Peyer's patch (tissue), 4 donors: ENCODE measurements at regions not wholly inside any gene's neighbourhood (a gene's known extent, or its start where the extent isn't known, plus 50 kb on each side); places are given as distances from the start of the nearest gene placed in this dataset.
"Not testable (repeated sequence)": the region's sequence is repeated elsewhere in the genome, so short reads cannot be mapped to it uniquely, and the experiment has no call there.

ENCODE experiments used
- DNase-seq, 3 donors: peaks; one replicate each; pipeline ENCODE4 v3.0.0-alpha.2; 2017 to 2019
- H3K27ac ChIP-seq, 4 donors: fragments of 200-600 bp; sonication (generic); one replicate each; pipeline ENCODE4 v1.5.1; 2016 to 2019
- H3K27me3 ChIP-seq, 2 donors: fragments of 200-600 bp; sonication (generic); one replicate each; pipeline ENCODE4 v1.5.1; 2019
- H3K36me3 ChIP-seq, 3 donors: fragments of 200-600 bp; sonication (generic); one replicate each; pipeline ENCODE4 v1.5.1; 2016 to 2019
- H3K4me1 ChIP-seq, 4 donors: fragments of 200-600 bp; sonication (generic); one replicate each; pipeline ENCODE4 v1.5.1; 2016 to 2019
- H3K4me3 ChIP-seq, 4 donors: fragments of 200-600 bp; sonication (generic); 1 replicate in 3 of 4; 2 replicates in 1 of 4; pipeline ENCODE4 v1.5.1; 2016 to 2019; ENCODE audit warnings: mild to moderate bottlenecking in 1 of 4
- H3K9me3 ChIP-seq, 4 donors: fragments of 200-600 bp; sonication (generic); one replicate each; pipeline ENCODE4 v1.5.1; 2016 to 2019; ENCODE audit warnings: mild to moderate bottlenecking in 1 of 4
- POLR2A ChIP-seq, 2 donors: fragments of 450-650 bp; IDR thresholded peaks; one replicate each; pipeline ENCODE4 v1.5.1; 2017; ENCODE audit warnings: antibody characterized with exemption in 2 of 2, mild to moderate bottlenecking in 2 of 2, moderate library complexity in 2 of 2
- TF ChIP-seq, protein P1 (sequence below), 6 experiments: fragments of 450-650 bp in 4 of 6; fragments of 200-600 bp in 2 of 6; sonication (generic) in 1 of 6; IDR thresholded peaks; one replicate each; pipeline ENCODE4 v1.5.1; 2017 to 2019; ENCODE audit warnings: antibody characterized with exemption in 6 of 6, mild to moderate bottlenecking in 3 of 6, moderate library complexity in 1 of 6

DNA sequence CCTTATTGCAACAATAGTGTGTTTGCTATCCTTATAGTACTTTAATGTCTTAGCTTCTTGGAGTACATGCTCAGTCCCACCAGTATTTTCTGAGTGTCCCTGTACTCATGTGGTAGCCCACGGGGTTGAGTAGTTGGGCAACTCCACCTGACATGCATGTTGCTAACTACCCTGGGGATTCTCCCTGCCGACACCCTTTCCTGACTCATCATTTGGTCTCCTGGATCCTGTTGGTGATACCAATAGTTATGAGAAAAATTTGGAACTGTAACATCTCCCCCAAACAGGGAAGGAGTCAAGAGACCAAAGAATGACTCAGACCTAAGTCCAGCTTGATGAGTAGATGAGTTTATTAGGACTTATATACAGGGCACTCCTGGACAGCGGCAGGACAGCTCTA lies 101.6 kb downstream of the BRMS1L start:
- Histone ChIP-seq H3K9me3 (no peaks in the 10 kb centered on the region), H3K4me3 (no peak overlapping the region), H3K27ac (no peak overlapping the region), H3K4me1 (no peaks in the 10 kb centered on the region), H3K27me3 (no peaks in the 10 kb centered on the region), H3K36me3 (no peaks in the 10 kb centered on the region)
- DNase-seq = no peak
- no peak for TF ChIP-seq POLR2A (IDR thresholded peaks at IDR 0.05)
- TF ChIP-seq, protein P1, sequence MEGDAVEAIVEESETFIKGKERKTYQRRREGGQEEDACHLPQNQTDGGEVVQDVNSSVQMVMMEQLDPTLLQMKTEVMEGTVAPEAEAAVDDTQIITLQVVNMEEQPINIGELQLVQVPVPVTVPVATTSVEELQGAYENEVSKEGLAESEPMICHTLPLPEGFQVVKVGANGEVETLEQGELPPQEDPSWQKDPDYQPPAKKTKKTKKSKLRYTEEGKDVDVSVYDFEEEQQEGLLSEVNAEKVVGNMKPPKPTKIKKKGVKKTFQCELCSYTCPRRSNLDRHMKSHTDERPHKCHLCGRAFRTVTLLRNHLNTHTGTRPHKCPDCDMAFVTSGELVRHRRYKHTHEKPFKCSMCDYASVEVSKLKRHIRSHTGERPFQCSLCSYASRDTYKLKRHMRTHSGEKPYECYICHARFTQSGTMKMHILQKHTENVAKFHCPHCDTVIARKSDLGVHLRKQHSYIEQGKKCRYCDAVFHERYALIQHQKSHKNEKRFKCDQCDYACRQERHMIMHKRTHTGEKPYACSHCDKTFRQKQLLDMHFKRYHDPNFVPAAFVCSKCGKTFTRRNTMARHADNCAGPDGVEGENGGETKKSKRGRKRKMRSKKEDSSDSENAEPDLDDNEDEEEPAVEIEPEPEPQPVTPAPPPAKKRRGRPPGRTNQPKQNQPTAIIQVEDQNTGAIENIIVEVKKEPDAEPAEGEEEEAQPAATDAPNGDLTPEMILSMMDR (IDR thresholded peaks at IDR 0.05) = no peak

GRCh38 chr14:35925319-35925718 lies 99.2 kb downstream of the BRMS1L start:
- Histone ChIP-seq H3K27ac (no peak overlapping the region), H3K27me3 (no peaks in the 10 kb centered on the region), H3K4me1 (no peaks in the 10 kb centered on the region), H3K9me3 (no peaks in the 10 kb centered on the region), H3K36me3 (no peaks in the 10 kb centered on the region), H3K4me3 (no peak overlapping the region)
- TF ChIP-seq, protein P1 (IDR thresholded peaks at IDR 0.05) = no peak
- TF ChIP-seq POLR2A (IDR thresholded peaks at IDR 0.05) = no peak
- DNase-seq = no peak

DNA sequence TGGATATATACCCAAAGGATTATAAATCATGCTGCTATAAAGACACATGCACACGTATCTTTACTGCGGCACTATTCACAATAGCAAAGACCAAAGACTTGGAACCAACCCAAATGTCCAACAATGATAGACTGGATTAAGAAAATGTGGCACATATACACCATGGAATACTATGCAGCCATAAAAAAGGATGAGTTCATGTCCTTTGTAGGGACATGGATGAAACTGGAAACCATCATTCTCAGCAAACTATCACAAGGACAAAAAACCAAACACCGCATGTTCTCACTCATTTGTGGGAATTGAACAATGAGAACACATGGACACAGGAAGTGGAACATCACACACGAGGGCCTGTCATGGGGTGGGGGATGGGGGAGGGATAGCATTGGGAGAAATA lies 96.5 kb downstream of the BRMS1L start:
- H3K36me3 ChIP-seq, DNase-seq, H3K4me3 ChIP-seq, H3K27ac ChIP-seq, H3K27me3 ChIP-seq, H3K9me3 ChIP-seq, H3K4me1 ChIP-seq: not testable (repeated sequence)

DNA sequence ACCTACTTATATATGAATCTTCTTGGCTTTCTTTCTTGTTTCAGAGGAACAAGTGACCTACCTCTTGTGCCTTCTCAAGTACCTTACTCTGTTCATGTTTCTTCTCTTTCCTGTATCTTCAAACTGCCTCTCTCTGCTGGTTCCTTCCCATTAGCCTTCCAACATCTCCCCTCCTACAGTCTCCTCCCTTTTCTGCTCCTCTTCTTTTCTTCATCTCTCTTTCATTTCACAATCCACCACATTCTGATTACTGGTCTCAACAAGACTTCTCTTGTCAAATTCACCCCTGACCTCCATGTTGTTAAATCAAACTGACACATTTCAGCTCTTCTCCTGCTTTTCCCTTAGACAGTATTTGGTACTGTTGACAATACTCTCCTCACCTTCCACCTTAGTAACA lies 95.6 kb downstream of the BRMS1L start:
- Histone ChIP-seq H3K36me3 (no peaks in the 10 kb centered on the region), H3K27me3 (no peaks in the 10 kb centered on the region), H3K4me3 (no peak overlapping the region), H3K9me3 (no peaks in the 10 kb centered on the region), H3K4me1 (no peaks in the 10 kb centered on the region), H3K27ac (no peak overlapping the region)
- no peak for DNase-seq
- TF ChIP-seq, protein P1 (IDR thresholded peaks at IDR 0.05) = no peak
- TF ChIP-seq POLR2A (IDR thresholded peaks at IDR 0.05) = no peak
